HCT116 (cell line): ENCODE measurements at regions not wholly inside any gene's neighbourhood (a gene's known extent, or its start where the extent isn't known, plus 50 kb on each side); places are given as distances from the start of the nearest gene placed in this dataset.

Experiments
- ATAC-seq: fragments of 200-7000 bp; cut with Tn5 transposase; 2 replicates; pipeline ENCODE4 v1.9.1; 2020; ENCODE audit warnings: mild to moderate bottlenecking, moderate library complexity
- BruUV-seq: library from RNA; stranded (reverse); fragments of 400-500 nt; replicated peaks from 2 replicates; lab custom pipeline; 2021; lab: Mats Ljungman, UMichigan
- CTCF ChIA-PET: fragments of 300-600 bp; sonication (Branson Sonifier 250); formaldehyde crosslinking; loops from one replicate; lab custom pipeline; 2021; ENCODE audit warnings: antibody characterized with exemption; lab: Charles Lee
- POLR2A ChIA-PET: fragments of 300-600, 350-600 bp; sonication (Branson Sonifier 250); formaldehyde crosslinking; loops from one replicate; lab custom pipeline; 2021; ENCODE audit warnings: antibody characterized with exemption; lab: Charles Lee
- RAD21 ChIA-PET, 2 experiments: fragments of 300-600 bp; sonication (Branson Sonifier 250); formaldehyde crosslinking; loops; one replicate each; lab custom pipeline; 2023; ENCODE audit warnings: low total read pairs in 2 of 2; ENCODE audit not compliant: uncharacterized antibody in 2 of 2, unreplicated experiment in 2 of 2, low non-redundant PET in 1 of 2; lab: Charles Lee
- DNase-seq: peaks from one replicate; pipeline ENCODE4 v3.0.0-alpha.2; 2010; ENCODE audit warnings: low read depth, low spot score
- H2AFZ ChIP-seq: fragments of 200-600 bp; shearing (Covaris generic), sonication (generic); 2 replicates; pipeline ENCODE4 v1.6.1; 2017; ENCODE audit warnings: low read depth, mixed run types, mixed read lengths, antibody characterized with exemption, low read length; ENCODE audit not compliant: poor library complexity, severe bottlenecking
- H3K27ac ChIP-seq: 2 replicates; pipeline ENCODE4 v1.5.1; 2012; ENCODE audit warnings: low read depth, low read length
- H3K27me3 ChIP-seq: fragments of 200-600 bp; sonication (generic); 2 replicates; pipeline ENCODE4 v1.6.1; 2016; ENCODE audit warnings: mixed run types, low read length, mixed read lengths; ENCODE audit not compliant: insufficient read depth
- H3K36me3 ChIP-seq, 2 experiments: fragments of 200-500 bp in 1 of 2; fragments of 200-600 bp in 1 of 2; sonication (Bioruptor generic) in 1 of 2; sonication (generic) in 1 of 2; 2 replicates each; pipeline versions ENCODE4 v1.5.1 to v1.6.1; 2014 to 2016; ENCODE audit warnings: low read length in 2 of 2, inconsistent platforms in 1 of 2, mixed read lengths in 1 of 2, mixed run types in 1 of 2; ENCODE audit not compliant: insufficient read depth in 2 of 2, control insufficient read depth in 1 of 2
- H3K4me1 ChIP-seq, 2 experiments: fragments of 200-600 bp in 1 of 2; sonication (generic) in 1 of 2; 2 replicates each; pipeline versions ENCODE4 v1.5.1 to v1.6.1; 2012 to 2017; ENCODE audit warnings: low read length in 2 of 2, inconsistent platforms in 1 of 2, mild to moderate bottlenecking in 1 of 2, mixed read lengths in 1 of 2, mixed run types in 1 of 2, moderate library complexity in 1 of 2; ENCODE audit not compliant: insufficient read depth in 2 of 2, control insufficient read depth in 1 of 2
- H3K4me2 ChIP-seq: fragments of 200-600 bp; sonication (generic); 2 replicates; pipeline ENCODE4 v1.6.1; 2017; ENCODE audit warnings: mixed run types, low read length, mixed read lengths
- H3K4me3 ChIP-seq, 2 experiments: fragments of 200-600 bp in 1 of 2; sonication (generic) in 1 of 2; replicated peaks in 1 of 2; 2 replicates each; pipeline ENCODE4 v1.5.1; 2011 to 2016; ENCODE audit warnings: low read length in 2 of 2, control low read depth in 1 of 2, low read depth in 1 of 2, mild to moderate bottlenecking in 1 of 2, mixed read lengths in 1 of 2, mixed run types in 1 of 2
- H3K79me2 ChIP-seq: fragments of 200-600 bp; sonication (generic); 2 replicates; pipeline ENCODE4 v1.6.1; 2017; ENCODE audit warnings: mild to moderate bottlenecking, mixed run types, low read length, moderate library complexity, mixed read lengths; ENCODE audit not compliant: insufficient read depth
- H3K9ac ChIP-seq: fragments of 200-600 bp; sonication (generic); 2 replicates; pipeline ENCODE4 v1.6.1; 2016; ENCODE audit warnings: low read length, mixed read lengths
- H3K9me2 ChIP-seq: fragments of 200-600 bp; sonication (generic), shearing (Covaris generic); 2 replicates; pipeline ENCODE4 v1.6.1; 2017; ENCODE audit warnings: mixed run types, mild to moderate bottlenecking, moderate library complexity; ENCODE audit not compliant: insufficient read depth
- H3K9me3 ChIP-seq, 2 experiments: fragments of 200-500 bp in 1 of 2; fragments of 200-600 bp in 1 of 2; sonication (Bioruptor generic) in 1 of 2; sonication (generic) in 1 of 2; 2 replicates each; pipeline ENCODE4 v1.6.1; 2014 to 2017; ENCODE audit warnings: low read length in 2 of 2, mixed read lengths in 2 of 2, inconsistent platforms in 1 of 2, low read depth in 1 of 2, mild to moderate bottlenecking in 1 of 2, mixed run types in 1 of 2, moderate library complexity in 1 of 2; ENCODE audit not compliant: control insufficient read depth in 1 of 2, insufficient read depth in 1 of 2
- H4K20me1 ChIP-seq: fragments of 200-600 bp; sonication (generic), shearing (Covaris generic); 2 replicates; pipeline ENCODE4 v1.6.1; 2017; ENCODE audit warnings: mixed run types, mild to moderate bottlenecking, moderate library complexity; ENCODE audit not compliant: insufficient read depth
- EZH2 ChIP-seq: fragments of 200-600 bp; sonication (generic); IDR thresholded peaks from 2 replicates; pipeline ENCODE4 v1.6.1; 2017; ENCODE audit warnings: antibody characterized with exemption, mixed run types
- EZH2phosphoT487 ChIP-seq: fragments of 200-600 bp; IDR thresholded peaks from 2 replicates; pipeline ENCODE4 v1.6.1; 2018; ENCODE audit warnings: antibody characterized with exemption, borderline replicate concordance
- JUND ChIP-seq: IDR thresholded peaks from 2 replicates; pipeline ENCODE4 v1.6.1; 2012
- POLR2A ChIP-seq: IDR thresholded peaks from 2 replicates; pipeline ENCODE4 v1.7.0; 2011; ENCODE audit warnings: borderline replicate concordance; ENCODE audit not compliant: insufficient read depth, insufficient read length; ENCODE audit errors: extremely low read depth
- POLR2AphosphoS5 ChIP-seq: IDR thresholded peaks from 2 replicates; pipeline ENCODE4 v1.6.1; 2011; ENCODE audit warnings: mild to moderate bottlenecking, low read depth, low read length, moderate library complexity
- REST ChIP-seq: IDR thresholded peaks from 2 replicates; pipeline ENCODE4 v1.6.1; 2012; ENCODE audit warnings: low read depth
- SIN3A ChIP-seq: IDR thresholded peaks from 2 replicates; pipeline ENCODE4 v1.6.1; 2012; ENCODE audit warnings: low read depth
- SRF ChIP-seq: IDR thresholded peaks from 2 replicates; pipeline ENCODE4 v1.6.1; 2012; ENCODE audit warnings: low read depth
- TCF7L2 ChIP-seq: IDR thresholded peaks from 2 replicates; pipeline ENCODE4 v1.7.0; 2011; ENCODE audit warnings: borderline replicate concordance, inconsistent platforms; ENCODE audit not compliant: insufficient read depth, insufficient read length; ENCODE audit errors: extremely low read depth
- ZBTB33 ChIP-seq: IDR thresholded peaks from 2 replicates; pipeline ENCODE4 v1.6.1; 2011; ENCODE audit warnings: mild to moderate bottlenecking, low read length, moderate library complexity; ENCODE audit not compliant: insufficient replicate concordance; ENCODE audit errors: extremely low read depth
- ZFX ChIP-seq: fragments of 450-650 bp; IDR thresholded peaks from 2 replicates; pipeline ENCODE4 v1.6.1; 2017
- ZNF274 ChIP-seq: fragments of 200-500 bp; sonication (Bioruptor generic); IDR thresholded peaks from 2 replicates; pipeline ENCODE4 v1.6.1; 2014; ENCODE audit warnings: mild to moderate bottlenecking, low read depth, low read length, inconsistent platforms
- intact Hi-C: fragments of 100-400 bp; cut with micrococcal nuclease; formaldehyde crosslinking; loops from 2 replicates; pipeline ENCODE4 v1.10.0; 2022
- TF ChIP-seq, protein P1 (sequence below): IDR thresholded peaks from 2 replicates; pipeline ENCODE4 v1.6.1; 2012

GRCh38 chr20:63120808-63121090, 95.2 kb downstream of the YTHDF1 start:
- BruUV-seq = no TSS peak
- POLR2A ChIA-PET = no interaction called here
- Histone ChIP-seq H2AFZ (no peak overlapping the region), H3K4me2 (no peak overlapping the region), H3K27ac (no peak overlapping the region), H3K79me2 (no peaks in the 10 kb centered on the region), H3K9me3 (no peaks in the 10 kb centered on the region), H3K4me1 (peaks cover 0 to 6% of the 10 kb centered on the region in 2 experiments; a peak in 1 of 4 replicates), H4K20me1 (no peaks in the 10 kb centered on the region), H3K27me3 (no peaks in the 10 kb centered on the region), H3K36me3 (no peaks in the 10 kb centered on the region), H3K9me2 (no peaks in the 10 kb centered on the region), H3K4me3 (no peak overlapping the region), H3K9ac (no peak overlapping the region)
- RAD21 ChIA-PET = no interaction called here
- TF ChIP-seq ZNF274 = no peak
- TF ChIP-seq ZFX = no peak
- no peak for TF ChIP-seq SRF
- no peak for TF ChIP-seq EZH2phosphoT487
- no peak for TF ChIP-seq TCF7L2
- TF ChIP-seq EZH2 = no peak
- TF ChIP-seq JUND = no peak
- no peak for TF ChIP-seq POLR2AphosphoS5
- TF ChIP-seq REST = no peak
- TF ChIP-seq ZBTB33 = no peak
- TF ChIP-seq, protein P1, sequence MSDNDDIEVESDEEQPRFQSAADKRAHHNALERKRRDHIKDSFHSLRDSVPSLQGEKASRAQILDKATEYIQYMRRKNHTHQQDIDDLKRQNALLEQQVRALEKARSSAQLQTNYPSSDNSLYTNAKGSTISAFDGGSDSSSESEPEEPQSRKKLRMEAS = no peak
- no peak for TF ChIP-seq SIN3A
- TF ChIP-seq POLR2A = no peak
- no peak for ATAC-seq
- DNase-seq = no peak
- intact Hi-C loops = no loop called here
- CTCF ChIA-PET = no interaction called here
